GM18909 (cell line): ENCODE measurements at regions not wholly inside any gene's neighbourhood (a gene's known extent, or its start where the extent isn't known, plus 50 kb on each side); places are given as distances from the start of the nearest gene placed in this dataset.
"Not testable (repeated sequence)": the region's sequence is repeated elsewhere in the genome, so short reads cannot be mapped to it uniquely, and the experiment has no call there.

Experiments
- ATAC-seq: cut with Tn5 transposase; IDR thresholded peaks from one replicate; pipeline ENCODE4 v1.9.1; 2021; ENCODE audit warnings: mild to moderate bottlenecking; ENCODE audit not compliant: unreplicated experiment, poor library complexity

DNA sequence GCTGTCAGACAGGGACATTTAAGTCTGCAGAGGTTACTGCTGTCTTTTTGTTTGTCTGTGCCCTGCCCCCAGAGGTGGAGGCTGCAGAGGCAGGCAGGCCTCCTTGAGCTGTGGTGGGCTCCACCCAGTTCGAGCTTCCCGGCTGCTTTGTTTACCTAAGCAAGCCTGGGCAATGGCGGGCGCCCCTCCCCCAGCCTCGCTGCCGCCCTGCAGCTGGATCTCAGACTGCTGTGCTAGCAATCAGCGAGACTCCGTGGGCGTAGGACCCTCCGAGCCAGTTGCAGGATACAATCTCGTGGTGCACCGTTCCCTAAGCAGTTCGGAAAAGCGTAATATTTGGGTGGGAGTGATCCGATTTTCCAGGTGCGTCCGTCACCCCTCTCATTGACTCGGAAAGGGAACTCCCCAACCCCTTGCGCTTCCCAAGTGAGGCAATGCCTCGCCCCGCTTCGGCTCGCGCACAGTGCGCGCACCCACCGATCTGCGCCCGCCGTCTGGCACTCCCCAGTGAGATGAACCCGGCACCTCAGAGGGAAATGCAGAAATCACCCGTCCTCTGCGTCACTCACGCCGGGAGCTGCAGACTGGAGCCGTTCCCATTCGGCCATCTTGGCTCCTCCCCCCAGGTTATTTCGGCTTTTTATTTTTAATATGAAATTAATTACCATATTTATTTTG is 217.8 kb upstream of the EPHA7 start:
- not testable (repeated sequence) for ATAC-seq

DNA sequence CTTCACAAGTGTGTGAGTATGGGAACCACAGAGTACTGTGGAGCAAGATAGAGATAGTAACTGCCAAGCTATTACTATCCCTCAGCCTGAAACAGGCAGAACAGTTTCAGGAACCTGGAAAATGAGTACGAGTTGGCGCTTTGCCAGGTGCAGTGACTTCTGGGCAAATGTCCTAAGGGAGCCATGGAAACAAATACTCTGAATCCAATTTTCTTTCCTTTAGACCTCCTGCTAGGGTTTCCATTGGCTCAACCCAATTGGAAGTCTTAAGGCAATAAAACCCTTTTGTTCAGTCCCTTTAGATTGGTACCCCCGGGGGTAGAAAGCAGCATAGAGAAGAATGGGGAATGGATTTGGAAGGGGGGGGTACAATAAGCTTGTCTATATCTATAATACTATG is 205.0 kb upstream of the EPHA7 start:
- no peak for ATAC-seq

DNA sequence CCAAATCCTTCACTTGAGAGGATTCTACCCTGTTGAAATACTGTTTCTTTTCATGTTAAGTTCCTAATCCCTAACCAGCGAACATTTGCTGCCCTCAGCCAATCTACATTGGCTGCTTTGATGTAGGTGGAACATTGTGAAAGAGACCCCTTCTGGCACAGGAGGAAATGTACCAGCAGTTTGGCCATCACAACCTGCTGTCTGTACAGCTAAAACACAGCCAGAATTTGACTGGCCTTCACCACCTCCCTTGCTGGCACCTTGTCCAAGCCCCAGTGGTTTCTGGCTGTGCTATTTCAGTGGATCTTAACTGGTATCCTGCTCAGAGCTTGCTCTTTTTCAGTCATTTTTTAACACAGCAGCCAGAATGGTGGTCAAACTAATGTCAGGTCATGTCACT is 202.1 kb upstream of the EPHA7 start:
- no peak for ATAC-seq

DNA sequence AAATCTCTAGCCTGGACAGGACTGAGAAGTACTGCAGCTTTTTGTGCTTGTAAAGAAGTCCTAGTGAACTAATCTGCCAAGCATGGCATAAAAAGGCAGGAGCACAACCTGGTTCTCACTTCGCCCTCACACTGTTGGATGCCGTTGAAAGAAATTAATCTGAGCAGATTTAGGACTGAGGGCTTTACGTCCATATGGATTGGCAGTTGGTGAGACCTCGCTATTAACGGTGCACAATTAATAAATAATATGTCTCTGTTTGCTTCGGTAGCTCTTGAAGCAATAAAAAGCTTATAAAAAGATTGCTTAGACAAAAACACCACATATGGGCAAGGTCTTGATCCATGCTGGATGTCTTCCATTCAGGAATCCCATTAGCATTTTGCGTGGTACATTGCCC is 185.6 kb upstream of the EPHA7 start:
- ATAC-seq, result no peak

DNA sequence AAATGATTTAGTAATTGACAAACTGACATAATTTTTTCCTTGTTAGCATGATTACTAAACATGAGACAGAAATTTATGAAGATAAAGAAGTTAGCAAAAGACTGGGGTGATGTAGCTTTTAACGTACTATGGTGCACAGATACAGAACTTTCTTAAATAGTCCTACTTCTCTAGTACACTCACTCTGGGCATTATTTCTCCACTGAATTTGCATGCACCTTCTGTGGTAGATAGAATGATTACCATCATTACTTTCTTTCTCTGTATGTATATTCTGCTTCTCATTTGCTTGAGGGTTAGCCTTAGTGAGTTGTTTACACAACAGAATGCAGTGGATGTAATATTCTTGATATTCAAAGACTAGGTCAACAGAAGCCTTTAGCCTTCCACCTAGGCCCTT is 173.1 kb upstream of the EPHA7 start:
- no peak for ATAC-seq

DNA sequence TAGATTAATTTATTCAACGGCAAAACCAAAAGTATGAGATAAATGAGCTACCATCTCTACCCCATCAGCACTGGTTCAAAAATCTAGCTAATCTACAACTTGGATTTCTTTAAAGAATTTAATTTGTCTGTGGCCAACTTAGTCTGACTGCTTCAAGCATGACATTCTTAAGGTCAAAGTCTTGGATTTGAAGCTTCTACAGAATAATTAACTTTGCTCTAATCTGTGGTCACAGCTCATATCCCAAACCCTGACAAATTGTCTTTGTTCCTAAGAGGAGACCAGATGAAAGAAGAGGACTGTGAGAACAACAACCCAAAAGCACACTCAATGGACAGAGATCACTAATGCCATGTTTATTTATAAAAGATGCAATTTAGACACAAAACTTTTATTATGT is 166.9 kb upstream of the EPHA7 start:
- ATAC-seq, result no peak

DNA sequence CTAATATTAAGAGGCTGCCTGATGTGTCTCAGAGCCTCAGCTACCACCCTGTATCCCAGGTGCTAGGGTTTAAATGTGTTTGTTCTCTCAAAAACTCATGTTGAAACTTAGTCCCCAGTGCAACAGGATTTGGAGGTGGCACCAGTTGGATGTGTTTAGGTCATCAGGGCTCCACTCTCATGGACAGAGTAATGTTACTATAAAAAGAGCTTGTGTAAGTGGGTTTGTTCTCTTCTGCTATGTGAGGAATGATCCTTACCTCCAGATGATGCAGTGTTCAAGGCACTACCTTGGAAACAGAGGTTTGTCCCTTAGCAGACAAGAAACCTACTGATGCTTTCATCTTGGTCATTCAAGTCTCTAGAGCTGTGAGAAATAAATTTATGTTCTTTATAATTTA is 164.9 kb upstream of the EPHA7 start:
- no peak for ATAC-seq

DNA sequence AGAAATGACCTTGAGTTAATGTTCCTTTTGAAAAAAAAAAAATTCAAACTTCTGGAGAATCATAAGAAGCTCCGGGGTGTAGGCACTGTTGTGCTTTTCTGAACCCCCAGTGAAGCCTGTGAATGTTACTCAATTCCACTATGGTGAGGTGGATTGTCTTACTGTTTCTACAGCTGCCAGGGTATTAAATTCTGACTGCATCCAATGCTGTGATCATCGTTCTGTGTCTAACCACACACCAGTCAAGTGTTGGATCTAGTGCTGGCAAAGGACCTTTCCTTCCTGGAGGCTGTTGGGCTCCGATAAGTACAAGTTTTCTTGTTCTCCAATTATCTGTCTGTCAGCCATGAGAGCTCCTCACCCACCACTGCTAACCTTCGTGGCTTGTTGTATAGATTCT is 162.0 kb upstream of the EPHA7 start:
- no peak for ATAC-seq

DNA sequence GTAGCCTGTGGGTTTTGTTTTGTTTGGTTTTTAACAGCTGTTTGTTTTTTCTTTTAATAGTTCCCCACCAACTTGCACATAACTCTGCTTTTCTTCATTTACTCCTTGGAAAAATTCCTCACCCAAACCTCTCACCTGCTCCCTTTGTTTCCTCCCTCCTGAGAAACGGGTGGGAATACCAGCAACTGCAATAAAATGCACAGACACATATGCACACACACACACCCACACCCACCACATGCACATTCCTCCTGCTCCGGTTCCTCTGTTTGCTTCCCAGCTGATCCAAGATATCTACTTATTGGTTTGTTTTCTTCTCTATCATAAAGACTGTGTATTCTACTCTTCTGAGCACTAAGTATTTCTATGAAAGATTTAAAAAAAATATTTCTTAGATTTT is 161.1 kb upstream of the EPHA7 start:
- ATAC-seq, result no peak

DNA sequence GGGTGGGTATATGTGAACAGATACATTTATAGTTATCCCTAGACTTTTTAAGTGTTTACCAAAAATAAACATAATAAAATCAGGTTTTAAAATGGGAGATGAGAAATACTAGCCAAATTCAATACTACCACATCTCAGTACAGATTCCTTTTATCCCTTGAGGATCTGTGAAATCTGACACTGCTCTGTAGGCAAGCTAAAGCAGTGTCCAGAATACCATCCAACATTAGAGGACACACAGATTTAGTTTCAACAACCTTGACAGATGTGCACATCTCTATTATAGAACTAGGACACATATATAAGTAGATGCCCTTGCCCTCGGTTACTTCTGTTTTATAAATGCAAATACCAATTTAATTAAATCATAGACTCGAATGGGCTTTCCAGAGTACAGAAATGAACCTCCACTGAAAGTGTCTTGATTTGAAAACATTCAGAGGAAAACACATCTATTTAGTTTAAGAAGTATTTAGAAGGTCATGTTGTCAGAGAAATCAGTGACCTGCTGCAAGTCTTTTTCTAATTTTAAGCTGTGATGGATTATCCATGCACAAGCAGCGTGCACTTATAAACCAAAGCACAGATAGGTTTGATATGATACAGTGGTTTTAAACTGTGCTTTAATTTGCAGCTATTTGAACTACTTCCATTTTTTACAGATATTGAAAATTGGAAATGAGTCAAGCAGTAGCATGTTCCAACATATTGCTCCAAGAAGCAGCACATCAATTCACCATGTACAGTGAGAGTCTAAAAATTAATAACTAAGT is 156.3 kb upstream of the EPHA7 start:
- no peak for ATAC-seq

DNA sequence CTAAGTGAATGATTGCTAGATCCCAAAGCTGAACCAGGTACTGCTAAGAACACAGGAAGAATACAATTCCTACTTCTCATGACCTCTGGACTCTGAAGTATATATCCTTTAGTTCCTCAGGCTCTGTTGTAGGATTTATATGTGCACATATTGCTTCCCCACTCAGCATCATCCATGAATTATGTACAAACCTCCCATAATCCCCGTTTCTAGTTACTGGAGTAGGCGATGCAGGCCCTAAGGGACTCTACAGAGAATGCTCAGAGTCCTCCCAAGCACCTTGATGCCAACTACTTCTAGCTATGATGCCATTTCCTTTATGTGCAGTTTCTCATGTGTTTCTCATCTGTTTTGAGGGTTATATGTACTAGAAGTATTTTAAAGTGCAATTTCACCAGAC is 154.9 kb upstream of the EPHA7 start:
- no peak for ATAC-seq

DNA sequence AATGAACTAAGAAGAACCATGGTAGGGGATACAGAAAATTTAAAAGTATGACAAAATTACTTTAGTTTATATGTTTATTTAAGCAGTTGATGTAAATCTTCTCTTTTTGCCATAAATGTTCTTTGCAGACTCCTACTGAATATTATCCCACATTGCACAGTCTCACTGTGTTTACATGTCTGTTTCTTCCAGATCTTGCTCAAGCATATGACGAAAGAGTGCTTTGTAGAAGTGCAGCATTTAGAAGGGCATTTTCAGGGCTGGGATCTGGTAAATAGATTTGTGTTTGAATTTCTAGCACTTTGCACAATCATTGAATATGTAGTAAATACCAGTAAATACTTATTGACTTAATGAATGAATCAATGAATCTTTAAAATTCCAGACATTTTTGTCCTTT is 152.0 kb upstream of the EPHA7 start:
- ATAC-seq, result no peak

DNA sequence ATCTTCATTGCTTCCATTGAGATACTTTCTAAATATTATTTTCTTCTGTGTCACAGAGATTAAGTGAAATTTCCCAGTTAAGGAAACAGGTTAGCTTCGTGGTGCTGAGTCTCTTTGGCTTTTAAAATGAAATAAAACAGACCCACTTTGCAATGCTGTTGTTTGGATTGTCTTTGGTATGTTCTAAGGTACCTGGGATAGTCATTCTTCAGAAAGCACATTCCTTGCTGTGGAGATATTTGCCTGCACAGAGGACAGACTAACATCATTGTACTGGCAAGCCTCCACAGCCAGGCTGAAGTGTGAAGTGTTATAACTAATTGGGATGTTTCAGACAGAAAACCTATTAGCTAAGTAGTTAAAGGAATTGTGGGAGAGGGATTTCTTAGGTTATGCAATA is 148.8 kb upstream of the EPHA7 start:
- ATAC-seq, result no peak

DNA sequence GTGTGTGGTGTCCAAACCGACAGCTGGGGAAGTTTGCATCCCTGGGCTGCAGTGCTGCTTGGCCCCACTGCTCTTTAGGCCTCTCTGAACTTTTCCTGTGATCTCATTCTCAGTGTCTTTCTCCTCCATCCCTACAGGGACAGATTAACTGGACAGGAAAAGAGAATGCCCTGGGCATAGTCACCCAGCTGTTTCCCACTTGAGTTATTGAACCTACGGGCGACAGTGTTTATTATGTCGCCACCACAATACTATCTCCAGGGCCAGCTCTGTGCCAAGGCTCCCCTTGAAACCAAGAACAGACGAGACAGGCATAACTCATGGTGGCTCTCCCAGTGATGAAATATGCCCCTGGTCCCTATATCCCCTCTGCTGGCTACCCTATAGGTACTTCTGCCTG is 147.8 kb upstream of the EPHA7 start:
- ATAC-seq, result no peak

DNA sequence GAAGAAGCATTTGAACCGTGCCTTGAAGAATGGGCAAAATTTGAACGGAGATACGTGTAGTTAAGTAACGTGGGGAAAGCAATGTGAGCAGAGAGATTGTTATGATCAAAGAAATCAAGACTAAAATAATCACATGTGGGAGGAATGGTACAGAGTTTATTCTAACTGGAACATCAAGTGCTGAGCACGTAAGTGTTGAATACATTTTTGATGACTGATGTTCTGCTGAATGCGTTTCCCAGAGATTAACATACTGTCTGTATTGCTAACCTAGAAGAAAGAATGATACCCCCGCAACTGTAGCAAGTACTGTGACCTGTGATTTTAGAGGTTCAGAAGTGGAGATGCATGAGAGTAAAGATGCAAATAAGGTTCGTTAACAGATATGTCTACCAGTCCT is 146.9 kb upstream of the EPHA7 start:
- no peak for ATAC-seq

DNA sequence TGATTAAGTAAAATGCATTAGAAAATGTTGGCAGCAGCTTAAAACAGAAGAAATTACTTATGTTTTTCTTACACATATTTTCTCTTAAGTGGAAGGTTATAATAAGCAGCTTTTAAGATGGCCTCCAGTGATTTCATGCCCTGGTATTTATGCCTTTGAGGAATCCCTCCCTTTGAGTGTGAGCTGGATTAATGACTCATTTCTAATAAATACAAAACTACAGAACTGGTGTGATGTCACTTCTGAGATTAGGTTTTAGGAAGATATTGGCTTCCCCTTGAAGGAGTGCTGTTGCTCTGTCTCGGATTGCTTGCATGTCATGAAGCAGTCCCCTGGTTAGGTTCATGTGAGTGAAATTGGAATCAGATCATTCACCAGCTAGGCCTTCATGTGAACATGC is 143.2 kb upstream of the EPHA7 start:
- no peak for ATAC-seq

DNA sequence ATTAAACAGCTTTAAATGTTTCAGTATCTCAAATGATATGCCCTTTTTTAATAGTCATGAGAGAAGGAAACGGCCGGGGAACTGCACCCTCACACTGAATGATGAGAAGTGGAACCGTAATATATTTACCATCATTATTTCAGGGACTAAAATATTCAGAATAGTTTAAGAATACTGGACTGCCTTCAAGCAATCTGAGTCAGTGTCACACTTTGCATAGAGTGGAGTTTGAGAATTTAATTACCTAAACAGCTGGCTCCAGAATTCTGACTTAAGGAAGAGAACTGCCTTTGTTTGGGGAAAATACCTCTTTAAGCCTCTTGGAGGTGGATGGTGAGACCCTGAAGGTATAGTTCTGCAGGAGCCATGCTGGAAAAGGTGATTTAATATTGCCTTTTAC is 135.9 kb upstream of the EPHA7 start:
- ATAC-seq, result no peak

DNA sequence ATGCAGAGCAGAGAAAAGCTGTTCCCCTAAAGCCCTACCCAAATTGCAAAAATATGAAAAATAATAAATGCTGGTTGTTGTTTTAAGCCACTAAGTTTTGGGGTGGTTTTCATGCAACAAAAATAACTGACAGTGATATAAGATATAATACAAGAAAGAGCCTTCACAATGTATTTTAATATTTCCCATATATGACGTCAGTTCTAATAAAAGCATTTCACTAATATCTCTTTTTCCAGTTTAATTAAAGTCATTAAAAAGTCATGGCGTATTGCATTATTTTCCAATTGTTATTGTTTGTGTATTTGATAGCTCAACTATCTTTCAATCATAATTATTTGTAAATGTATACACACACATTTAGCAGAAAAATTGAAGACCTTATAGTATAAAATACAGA is 134.7 kb upstream of the EPHA7 start:
- no peak for ATAC-seq

DNA sequence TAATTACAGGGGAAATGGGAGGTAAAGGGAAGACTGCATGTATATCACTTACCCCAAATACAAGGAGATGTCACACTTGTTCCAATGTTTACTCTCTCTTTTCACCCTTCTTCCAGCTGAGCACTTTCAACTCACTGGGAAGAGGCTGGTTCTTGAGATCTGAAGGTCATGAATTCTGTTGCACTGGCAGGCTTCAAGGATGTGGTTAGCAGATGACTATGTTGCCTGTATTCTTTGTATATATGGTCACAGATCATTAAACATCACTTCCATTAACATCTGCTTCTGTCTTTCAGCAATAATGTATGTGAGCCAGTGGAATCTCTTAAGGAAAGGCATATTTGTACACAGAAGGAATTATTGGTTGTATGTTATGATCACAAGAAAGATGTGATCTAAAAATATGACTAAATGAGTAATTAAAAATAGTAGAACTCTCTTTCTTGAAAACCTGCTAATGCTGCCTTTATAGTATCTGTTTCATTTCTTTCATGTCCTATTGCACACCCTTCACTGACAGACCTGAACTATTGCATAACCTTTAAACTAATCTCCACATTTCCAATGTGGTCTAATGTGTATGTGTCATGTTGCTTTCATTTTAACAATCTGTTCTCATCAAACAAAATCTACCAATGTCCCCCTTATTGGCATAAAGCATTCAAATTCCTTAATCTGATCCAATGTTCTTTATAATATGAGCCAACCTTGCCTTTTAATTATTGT is 131.4 kb upstream of the EPHA7 start:
- ATAC-seq, result no peak

DNA sequence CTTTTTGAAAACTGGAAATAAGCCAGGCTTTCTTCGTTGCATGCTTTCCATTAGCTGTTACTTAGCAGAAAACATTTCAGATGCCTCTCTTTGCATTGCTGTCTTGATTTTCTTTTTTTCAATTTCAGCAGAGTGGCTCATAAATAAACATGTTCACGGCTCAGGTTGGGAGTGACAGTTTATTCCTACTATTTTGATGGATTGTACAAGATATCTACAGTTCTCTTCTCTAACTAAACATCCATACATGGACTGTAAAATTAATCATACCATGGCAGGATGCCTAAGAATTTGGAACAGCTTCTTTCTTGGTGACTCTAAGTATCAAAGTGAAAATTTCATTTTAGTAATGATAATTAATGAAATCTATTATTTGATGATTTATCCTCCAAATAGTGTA is 130.5 kb upstream of the EPHA7 start:
- no peak for ATAC-seq

DNA sequence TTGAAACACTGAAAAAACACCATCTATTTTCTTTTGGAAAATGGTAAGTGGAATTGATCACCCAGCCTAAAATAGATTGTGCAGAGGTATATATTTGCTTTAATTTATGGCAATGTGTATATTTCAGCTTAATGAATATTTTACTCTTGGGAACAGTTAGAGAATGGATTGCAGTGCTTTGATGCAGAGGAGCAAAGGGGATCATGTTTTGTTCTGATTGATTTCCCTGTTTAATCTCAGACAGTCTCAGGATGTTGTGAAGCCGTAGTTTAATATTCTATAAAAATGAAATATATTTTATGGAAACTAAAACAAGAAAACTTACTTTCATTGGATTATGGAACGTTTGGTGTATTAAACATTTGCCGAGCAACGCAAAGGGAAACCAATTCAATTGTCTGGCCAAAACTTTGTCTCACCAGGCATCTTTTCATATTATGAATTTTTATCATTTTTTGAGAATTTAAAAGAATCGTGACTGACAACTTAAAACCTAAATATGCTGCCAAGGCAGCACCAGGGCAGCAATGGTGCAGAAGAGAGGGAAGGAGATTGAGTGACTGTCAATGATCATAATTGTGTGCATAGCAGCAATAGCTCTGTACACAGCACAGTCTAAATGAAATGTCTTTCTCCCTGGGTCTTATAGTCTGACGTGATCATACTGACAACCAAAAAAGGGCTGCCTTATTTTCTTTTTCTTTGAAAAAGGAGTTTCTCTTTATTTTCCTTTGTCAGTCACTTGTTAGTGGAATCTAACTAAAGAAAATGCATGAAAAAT is 105.5 kb upstream of the EPHA7 start:
- no peak for ATAC-seq
